ENCODE measurements at regions not wholly inside any gene's neighbourhood (a gene's known extent, or its start where the extent isn't known, plus 50 kb on each side); places are given as distances from the start of the nearest gene placed in this dataset.

DNA sequence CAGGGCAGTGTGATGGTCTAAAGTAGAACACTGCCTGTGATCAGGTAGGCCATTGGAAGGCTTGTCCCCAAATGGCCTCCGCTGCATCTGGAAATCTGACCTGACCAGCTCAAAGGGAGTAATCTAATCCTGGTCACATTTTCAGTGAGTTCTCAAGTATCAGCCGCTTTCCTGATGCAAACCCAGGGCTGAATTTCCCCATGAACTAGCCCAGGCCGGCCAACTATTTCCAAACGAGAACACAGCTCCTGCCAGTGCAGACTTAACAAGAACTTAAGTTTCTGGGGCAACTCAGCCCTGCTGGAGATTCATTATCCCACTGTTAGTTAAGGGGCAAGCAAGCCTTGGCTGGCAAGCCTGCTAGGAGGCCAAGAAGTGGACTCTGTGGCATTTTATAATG is 59.6 kb upstream of the FAM180A start:
- TF ChIP-seq, protein P1, sequence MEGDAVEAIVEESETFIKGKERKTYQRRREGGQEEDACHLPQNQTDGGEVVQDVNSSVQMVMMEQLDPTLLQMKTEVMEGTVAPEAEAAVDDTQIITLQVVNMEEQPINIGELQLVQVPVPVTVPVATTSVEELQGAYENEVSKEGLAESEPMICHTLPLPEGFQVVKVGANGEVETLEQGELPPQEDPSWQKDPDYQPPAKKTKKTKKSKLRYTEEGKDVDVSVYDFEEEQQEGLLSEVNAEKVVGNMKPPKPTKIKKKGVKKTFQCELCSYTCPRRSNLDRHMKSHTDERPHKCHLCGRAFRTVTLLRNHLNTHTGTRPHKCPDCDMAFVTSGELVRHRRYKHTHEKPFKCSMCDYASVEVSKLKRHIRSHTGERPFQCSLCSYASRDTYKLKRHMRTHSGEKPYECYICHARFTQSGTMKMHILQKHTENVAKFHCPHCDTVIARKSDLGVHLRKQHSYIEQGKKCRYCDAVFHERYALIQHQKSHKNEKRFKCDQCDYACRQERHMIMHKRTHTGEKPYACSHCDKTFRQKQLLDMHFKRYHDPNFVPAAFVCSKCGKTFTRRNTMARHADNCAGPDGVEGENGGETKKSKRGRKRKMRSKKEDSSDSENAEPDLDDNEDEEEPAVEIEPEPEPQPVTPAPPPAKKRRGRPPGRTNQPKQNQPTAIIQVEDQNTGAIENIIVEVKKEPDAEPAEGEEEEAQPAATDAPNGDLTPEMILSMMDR (IDR thresholded peaks at IDR 0.05): no peak
- no peak for TF ChIP-seq POLR2A (IDR thresholded peaks at IDR 0.05)

Data from lower leg skin (tissue), 3 donors.